ENCODE measurements at regions not wholly inside any gene's neighbourhood (a gene's known extent, or its start where the extent isn't known, plus 50 kb on each side); places are given as distances from the start of the nearest gene placed in this dataset.

- intact Hi-C loops (cut with micrococcal nuclease): loop anchor here (10.0 kb wide), 1 partner anchor 379 kb away; the partner anchor contains the start of gene KLF4
- Histone ChIP-seq H3K36me3 (ENCODE audit: control insufficient read depth in 1 of 2, insufficient read depth in 2 of 2, low read length in 2 of 2) (no peaks in the 10 kb centered on the region), H3K9ac (ENCODE audit: low read length) (no peak overlapping the region), H3K4me2 (ENCODE audit: low read length) (no peak overlapping the region), H3K4me1 (ENCODE audit: control insufficient read depth in 1 of 2, insufficient read depth in 2 of 2, low read length in 2 of 2) (no peaks in the 10 kb centered on the region), H2AFZ (ENCODE audit: low read depth, low read length, poor library complexity, severe bottlenecking) (no peak overlapping the region), H3K9me2 (ENCODE audit: insufficient read depth) (no peaks in the 10 kb centered on the region), H3K9me3 (ENCODE audit: control insufficient read depth in 1 of 2, insufficient read depth in 1 of 2, low read depth in 1 of 2, low read length in 2 of 2) (no peaks in the 10 kb centered on the region), H3K79me2 (ENCODE audit: insufficient read depth, low read length) (no peaks in the 10 kb centered on the region), H3K27me3 (ENCODE audit: insufficient read depth, low read length) (no peaks in the 10 kb centered on the region), H3K4me3 (replicated peaks in 1 of 2; ENCODE audit: low read depth in 1 of 2, low read length in 2 of 2) (no peak overlapping the region), H3K27ac (ENCODE audit: low read depth, low read length) (no peak overlapping the region), H4K20me1 (ENCODE audit: insufficient read depth) (no peaks in the 10 kb centered on the region)
- ChIA-PET RAD21 (ENCODE audit: low non-redundant PET in 1 of 2, low total read pairs in 2 of 2, uncharacterized antibody in 2 of 2, unreplicated experiment in 2 of 2) (no interaction called here), CTCF (no interaction called here), POLR2A (no interaction called here)
- no peak for DNase-seq (ENCODE audit: low read depth, low spot score)
- BruUV-seq (replicated peaks): no TSS peak
- ATAC-seq: no peak
- no peak for TF ChIP-seq ZBTB33 (IDR thresholded peaks at IDR 0.05; ENCODE audit: extremely low read depth, insufficient replicate concordance, low read length)
- no peak for TF ChIP-seq YY1 (IDR thresholded peaks at IDR 0.05; ENCODE audit: extremely low read depth, insufficient replicate concordance, low read depth, low read length)
- no peak for TF ChIP-seq ELF1 (IDR thresholded peaks at IDR 0.05; ENCODE audit: borderline replicate concordance, low read depth)
- TF ChIP-seq POLR2A (IDR thresholded peaks at IDR 0.05; ENCODE audit: borderline replicate concordance, extremely low read depth, insufficient read depth, insufficient read length): no peak
- no peak for TF ChIP-seq CTCF (IDR thresholded peaks at IDR 0.05 in 2 of 3, conservative IDR thresholded peaks at IDR 0.05 in 1 of 3; ENCODE audit: borderline replicate concordance in 1 of 3, insufficient read depth in 1 of 3, low read depth in 2 of 3, low read length in 2 of 3)
- no peak for TF ChIP-seq CEBPB (IDR thresholded peaks at IDR 0.05; ENCODE audit: low read depth)
- TF ChIP-seq POLR2AphosphoS5 (IDR thresholded peaks at IDR 0.05; ENCODE audit: low read depth, low read length): no peak
- TF ChIP-seq SP1 (IDR thresholded peaks at IDR 0.05; ENCODE audit: low read depth): no peak
- TF ChIP-seq REST (IDR thresholded peaks at IDR 0.05; ENCODE audit: low read depth): no peak
- TF ChIP-seq EZH2phosphoT487 (IDR thresholded peaks at IDR 0.05; ENCODE audit: borderline replicate concordance): no peak
- TF ChIP-seq TCF7L2 (IDR thresholded peaks at IDR 0.05; ENCODE audit: borderline replicate concordance, extremely low read depth, insufficient read depth, insufficient read length): no peak
- TF ChIP-seq SIN3A (IDR thresholded peaks at IDR 0.05; ENCODE audit: low read depth): no peak
- no peak for TF ChIP-seq SRF (IDR thresholded peaks at IDR 0.05; ENCODE audit: low read depth)
- no peak for TF ChIP-seq CBX3 (IDR thresholded peaks at IDR 0.05; ENCODE audit: low read depth)
- TF ChIP-seq ATF3 (IDR thresholded peaks at IDR 0.05): no peak
Measured at GRCh38 chr9:107863396-107863795, 373.8 kb upstream of the KLF4 start.

All from HCT116 (cell line).